SJSA1 (cell line): ENCODE measurements at regions not wholly inside any gene's neighbourhood (a gene's known extent, or its start where the extent isn't known, plus 50 kb on each side); places are given as distances from the start of the nearest gene placed in this dataset.

Experiments
- DNase-seq, 2 experiments: peaks; one replicate each; pipeline ENCODE4 v3.0.0-alpha.2; 2015 to 2020; ENCODE audit warnings: low spot score in 2 of 2, low read depth in 1 of 2
- H3K27ac ChIP-seq: fragments of 250-450 bp; sonication (Bioruptor Pico); 2 replicates; pipeline ENCODE4 v1.5.1; 2020; ENCODE audit warnings: mild to moderate bottlenecking, moderate library complexity
- H3K27me3 ChIP-seq: fragments of 250-450 bp; sonication (Bioruptor Pico); replicated peaks from 2 replicates; pipeline ENCODE4 v1.5.1; 2020; ENCODE audit warnings: mild to moderate bottlenecking, moderate library complexity
- H3K36me3 ChIP-seq: fragments of 250-450 bp; sonication (Bioruptor Pico); 2 replicates; pipeline ENCODE4 v1.5.1; 2020; ENCODE audit warnings: mild to moderate bottlenecking
- H3K4me1 ChIP-seq: fragments of 250-450 bp; sonication (Bioruptor Pico); replicated peaks from 2 replicates; pipeline ENCODE4 v1.6.1; 2021; ENCODE audit warnings: mild to moderate bottlenecking
- H3K4me3 ChIP-seq: fragments of 250-450 bp; sonication (Bioruptor Pico); 2 replicates; pipeline ENCODE4 v1.5.1; 2020; ENCODE audit warnings: mild to moderate bottlenecking
- H3K9me3 ChIP-seq: fragments of 250-450 bp; sonication (Bioruptor Pico); replicated peaks from 2 replicates; pipeline ENCODE4 v1.5.1; 2020; ENCODE audit warnings: mild to moderate bottlenecking

GRCh38 chr5:2586016-2586715 lies 165.3 kb downstream of the IRX2 start:
- Histone ChIP-seq H3K36me3 (no peaks in the 10 kb centered on the region), H3K4me1 (no peaks in the 10 kb centered on the region), H3K27me3 (no peaks in the 10 kb centered on the region), H3K4me3 (no peak overlapping the region), H3K27ac (no peak overlapping the region), H3K9me3 (peaks cover 68% of the 10 kb centered on the region)
- no peak for DNase-seq

GRCh38 chr5:2584579-2585269 lies 166.8 kb downstream of the IRX2 start:
- no peaks in the 10 kb centered on the region for H3K27me3 ChIP-seq
- H3K36me3 ChIP-seq: no peaks in the 10 kb centered on the region
- DNase-seq: no peak
- no peaks in the 10 kb centered on the region for H3K4me1 ChIP-seq
- no peak overlapping the region for H3K27ac ChIP-seq
- H3K9me3 ChIP-seq: peaks cover 62% of the 10 kb centered on the region
- H3K4me3 ChIP-seq: no peak overlapping the region

- H3K36me3 ChIP-seq: no peaks in the 10 kb centered on the region
- DNase-seq: no peak
- no peaks in the 10 kb centered on the region for H3K27me3 ChIP-seq
- H3K4me3 ChIP-seq: no peak overlapping the region
- H3K4me1 ChIP-seq: no peaks in the 10 kb centered on the region
- H3K9me3 ChIP-seq: peaks cover 67% of the 10 kb centered on the region
- H3K27ac ChIP-seq: no peak overlapping the region
Observed at GRCh38 chr5:2582507-2582906, 169.0 kb downstream of the IRX2 start.

- H3K27ac ChIP-seq: no peak overlapping the region
Observed at GRCh38 chr5:2582106-2582505, 169.4 kb downstream of the IRX2 start.

GRCh38 chr5:2581418-2581817 lies 170.1 kb downstream of the IRX2 start:
- no peak overlapping the region for H3K27ac ChIP-seq
- no peaks in the 10 kb centered on the region for H3K4me1 ChIP-seq
- DNase-seq: no peak
- no peaks in the 10 kb centered on the region for H3K36me3 ChIP-seq
- H3K4me3 ChIP-seq: no peak overlapping the region
- no peaks in the 10 kb centered on the region for H3K27me3 ChIP-seq
- H3K9me3 ChIP-seq: peaks cover 65% of the 10 kb centered on the region

More at GRCh38 chr5:2582106-2582505, 169.4 kb downstream of the IRX2 start:
- no peak overlapping the region for H3K4me3 ChIP-seq
- H3K27me3 ChIP-seq: no peaks in the 10 kb centered on the region
- DNase-seq: no peak
- no peaks in the 10 kb centered on the region for H3K36me3 ChIP-seq
- peaks cover 65% of the 10 kb centered on the region for H3K9me3 ChIP-seq
- no peaks in the 10 kb centered on the region for H3K4me1 ChIP-seq

GRCh38 chr5:2579126-2579525 lies 172.4 kb downstream of the IRX2 start:
- DNase-seq: no peak
- Histone ChIP-seq H3K9me3 (peaks cover 52% of the 10 kb centered on the region), H3K36me3 (no peaks in the 10 kb centered on the region), H3K27me3 (no peaks in the 10 kb centered on the region), H3K27ac (no peak overlapping the region), H3K4me3 (no peak overlapping the region), H3K4me1 (no peaks in the 10 kb centered on the region)

- Histone ChIP-seq H3K4me3 (no peak overlapping the region), H3K27ac (no peak overlapping the region), H3K36me3 (no peaks in the 10 kb centered on the region), H3K27me3 (no peaks in the 10 kb centered on the region), H3K4me1 (no peaks in the 10 kb centered on the region), H3K9me3 (peaks cover 38% of the 10 kb centered on the region)
- DNase-seq: no peak
Observed at GRCh38 chr5:2577312-2578036, 174.0 kb downstream of the IRX2 start.

- H3K9me3 ChIP-seq: peaks cover 35% of the 10 kb centered on the region
- no peak for DNase-seq
- no peaks in the 10 kb centered on the region for H3K27me3 ChIP-seq
- H3K4me1 ChIP-seq: no peaks in the 10 kb centered on the region
- H3K36me3 ChIP-seq: no peaks in the 10 kb centered on the region
- no peak overlapping the region for H3K4me3 ChIP-seq
- no peak overlapping the region for H3K27ac ChIP-seq
Observed at GRCh38 chr5:2576823-2577222, 174.7 kb downstream of the IRX2 start.

- H3K9me3 ChIP-seq: peaks cover 34% of the 10 kb centered on the region
- no peaks in the 10 kb centered on the region for H3K36me3 ChIP-seq
- no peak overlapping the region for H3K27ac ChIP-seq
- no peak overlapping the region for H3K4me3 ChIP-seq
- no peaks in the 10 kb centered on the region for H3K27me3 ChIP-seq
- no peak for DNase-seq
- H3K4me1 ChIP-seq: no peaks in the 10 kb centered on the region
Observed at GRCh38 chr5:2575871-2576270, 175.6 kb downstream of the IRX2 start.

GRCh38 chr5:2575292-2575691 lies 176.2 kb downstream of the IRX2 start:
- Histone ChIP-seq H3K9me3 (peaks cover 34% of the 10 kb centered on the region), H3K4me1 (no peaks in the 10 kb centered on the region), H3K27me3 (no peaks in the 10 kb centered on the region), H3K36me3 (no peaks in the 10 kb centered on the region), H3K27ac (no peak overlapping the region), H3K4me3 (no peak overlapping the region)
- DNase-seq: no peak

GRCh38 chr5:2574155-2574554 lies 177.3 kb downstream of the IRX2 start:
- no peak for DNase-seq
- Histone ChIP-seq H3K36me3 (no peaks in the 10 kb centered on the region), H3K9me3 (peaks cover 38% of the 10 kb centered on the region), H3K4me1 (no peaks in the 10 kb centered on the region), H3K27me3 (no peaks in the 10 kb centered on the region), H3K27ac (no peak overlapping the region), H3K4me3 (no peak overlapping the region)

GRCh38 chr5:2570586-2570985 lies 180.9 kb downstream of the IRX2 start:
- Histone ChIP-seq H3K27ac (no peak overlapping the region), H3K4me3 (no peak overlapping the region), H3K36me3 (no peaks in the 10 kb centered on the region), H3K4me1 (no peaks in the 10 kb centered on the region), H3K27me3 (no peaks in the 10 kb centered on the region), H3K9me3 (peaks cover 27% of the 10 kb centered on the region)
- no peak for DNase-seq

- Histone ChIP-seq H3K4me3 (no peak overlapping the region), H3K4me1 (no peaks in the 10 kb centered on the region), H3K36me3 (no peaks in the 10 kb centered on the region), H3K27me3 (no peaks in the 10 kb centered on the region), H3K9me3 (peaks cover 31% of the 10 kb centered on the region), H3K27ac (no peak overlapping the region)
- no peak for DNase-seq
Observed at GRCh38 chr5:2569774-2570542, 181.5 kb downstream of the IRX2 start.
